Mesenchymal stem cell (in vitro differentiated cells and primary cell): ENCODE measurements at regions not wholly inside any gene's neighbourhood (a gene's known extent, or its start where the extent isn't known, plus 50 kb on each side); places are given as distances from the start of the nearest gene placed in this dataset.

Experiments used
- DNase-seq: peaks from one replicate; pipeline ENCODE4 v3.0.0-alpha.2; 2013
- H2AFZ ChIP-seq: one replicate; pipeline ENCODE4 v1.6.1; 2013; ENCODE audit warnings: low read depth, mild to moderate bottlenecking, control low read depth, inconsistent platforms, low read length, moderate library complexity
- H2AK5ac ChIP-seq: 2 replicates; pipeline ENCODE4 v1.6.1; 2013; ENCODE audit warnings: low read length, moderate library complexity, mild to moderate bottlenecking, inconsistent platforms; ENCODE audit not compliant: severe bottlenecking
- H2BK120ac ChIP-seq: one replicate; pipeline ENCODE4 v1.6.1; 2013; ENCODE audit warnings: low read depth, mild to moderate bottlenecking, inconsistent platforms, low read length, moderate library complexity
- H2BK12ac ChIP-seq, 2 experiments: one replicate each; pipeline ENCODE4 v1.6.1; 2013; ENCODE audit warnings: inconsistent platforms in 2 of 2, low read length in 2 of 2, mild to moderate bottlenecking in 2 of 2, moderate library complexity in 2 of 2, control low read depth in 1 of 2
- H2BK15ac ChIP-seq: one replicate; pipeline ENCODE4 v1.6.1; 2013; ENCODE audit warnings: mild to moderate bottlenecking, low read depth, inconsistent platforms; ENCODE audit not compliant: poor library complexity, severe bottlenecking
- H2BK5ac ChIP-seq: 2 replicates; pipeline ENCODE4 v1.6.1; 2013; ENCODE audit warnings: low read depth, mild to moderate bottlenecking, low read length, control low read depth, inconsistent platforms; ENCODE audit not compliant: poor library complexity, severe bottlenecking
- H3K14ac ChIP-seq, 2 experiments: one replicate each; pipeline ENCODE4 v1.6.1; 2013; ENCODE audit warnings: inconsistent platforms in 2 of 2, low read length in 2 of 2, control low read depth in 1 of 2, mild to moderate bottlenecking in 1 of 2, moderate library complexity in 1 of 2
- H3K18ac ChIP-seq, 2 experiments: one replicate each; pipeline ENCODE4 v1.6.1; 2013; ENCODE audit warnings: inconsistent platforms in 2 of 2, low read length in 2 of 2, control low read depth in 1 of 2, low read depth in 1 of 2, mild to moderate bottlenecking in 1 of 2
- H3K23ac ChIP-seq, 2 experiments: one replicate each; pipeline ENCODE4 v1.6.1; 2013; ENCODE audit warnings: inconsistent platforms in 2 of 2, low read length in 2 of 2, mild to moderate bottlenecking in 2 of 2, moderate library complexity in 2 of 2, control low read depth in 1 of 2
- H3K27ac ChIP-seq: 2 replicates; pipeline ENCODE4 v1.5.1; 2013; ENCODE audit warnings: mild to moderate bottlenecking, moderate library complexity, low read length, control low read depth, inconsistent platforms; ENCODE audit not compliant: poor library complexity, severe bottlenecking
- H3K27me3 ChIP-seq, 2 experiments: 2 replicates each; pipeline versions ENCODE4 v1.6.1 to v1.7.0; 2013; ENCODE audit warnings: low read length in 2 of 2, mild to moderate bottlenecking in 2 of 2, moderate library complexity in 2 of 2, control low read depth in 1 of 2, inconsistent platforms in 1 of 2; ENCODE audit not compliant: control insufficient read depth in 1 of 2, insufficient read depth in 1 of 2
- H3K36me3 ChIP-seq, 2 experiments: 2 replicates each; pipeline versions ENCODE4 v1.6.1 to v1.7.0; 2013; ENCODE audit warnings: low read length in 2 of 2, control low read depth in 1 of 2, inconsistent platforms in 1 of 2, low read depth in 1 of 2, mild to moderate bottlenecking in 1 of 2; ENCODE audit not compliant: insufficient read depth in 2 of 2, control insufficient read depth in 1 of 2
- H3K4ac ChIP-seq, 2 experiments: one replicate each; pipeline ENCODE4 v1.6.1; 2013; ENCODE audit warnings: inconsistent platforms in 2 of 2, low read length in 2 of 2, mild to moderate bottlenecking in 2 of 2, moderate library complexity in 2 of 2, control low read depth in 1 of 2, low read depth in 1 of 2
- H3K4me1 ChIP-seq: 2 replicates; pipeline ENCODE4 v1.6.1; 2013; ENCODE audit warnings: low read depth, low read length, control low read depth; ENCODE audit not compliant: control insufficient read depth, insufficient read depth
- H3K4me2 ChIP-seq: 2 replicates; pipeline ENCODE4 v1.6.1; 2013; ENCODE audit warnings: low read length, mild to moderate bottlenecking, inconsistent platforms; ENCODE audit not compliant: poor library complexity, severe bottlenecking
- H3K4me3 ChIP-seq, 2 experiments: 2 replicates each; pipeline versions ENCODE4 v1.5.1 to v1.7.0; 2013; ENCODE audit warnings: low read length in 2 of 2, mild to moderate bottlenecking in 2 of 2, control low read depth in 1 of 2, low read depth in 1 of 2; ENCODE audit not compliant: insufficient read depth in 1 of 2
- H3K79me1 ChIP-seq: replicated peaks from 2 replicates; pipeline ENCODE4 v1.6.1; 2013; ENCODE audit warnings: mild to moderate bottlenecking, control low read depth, low read length, inconsistent platforms; ENCODE audit not compliant: poor library complexity, severe bottlenecking
- H3K9ac ChIP-seq: 2 replicates; pipeline ENCODE4 v1.7.0; 2013; ENCODE audit warnings: mild to moderate bottlenecking, low read length, moderate library complexity
- H3K9me3 ChIP-seq: 2 replicates; pipeline ENCODE4 v1.7.0; 2013; ENCODE audit warnings: mild to moderate bottlenecking, low read length; ENCODE audit not compliant: control insufficient read depth
- H4K8ac ChIP-seq: one replicate; pipeline ENCODE4 v1.6.1; 2013; ENCODE audit warnings: inconsistent platforms, mild to moderate bottlenecking, low read length, moderate library complexity
- H4K91ac ChIP-seq: one replicate; pipeline ENCODE4 v1.6.1; 2013; ENCODE audit warnings: mild to moderate bottlenecking, low read length, inconsistent platforms
- WGBS: methylation state at CpG from one replicate; pipeline ENCODE4 v1.1.7; 2013; ENCODE audit warnings: mixed read lengths; 5-methylcytosine and 5-hydroxymethylcytosine counted together

GRCh38 chr3:70811880-70812279 is 499.4 kb upstream of the MDFIC2 start:
- peaks cover 8% of the 10 kb centered on the region for H3K9me3 ChIP-seq
- H2BK5ac ChIP-seq = no peak overlapping the region
- H3K4ac ChIP-seq = no peak overlapping the region
- H3K4me2 ChIP-seq = no peak overlapping the region
- H2BK120ac ChIP-seq = no peak overlapping the region
- no peak overlapping the region for H2AK5ac ChIP-seq
- H3K27ac ChIP-seq = no peak overlapping the region
- no peak overlapping the region for H2BK12ac ChIP-seq
- H4K8ac ChIP-seq = no peak overlapping the region
- no peak overlapping the region for H2AFZ ChIP-seq
- H3K4me3 ChIP-seq = no peak overlapping the region
- no peaks in the 10 kb centered on the region for H3K36me3 ChIP-seq
- H3K4me1 ChIP-seq = no peaks in the 10 kb centered on the region
- H3K79me1 ChIP-seq = no peaks in the 10 kb centered on the region
- H3K23ac ChIP-seq = no peak overlapping the region
- no peak overlapping the region for H3K18ac ChIP-seq
- peak overlapping the region; percentile 83 for H3K9ac ChIP-seq
- peak; percentile 92 for DNase-seq
- H3K14ac ChIP-seq = no peak overlapping the region
- no peak overlapping the region for H2BK15ac ChIP-seq
- H3K27me3 ChIP-seq = no peaks in the 10 kb centered on the region
- no peak overlapping the region for H4K91ac ChIP-seq
- WGBS = 76% methylated on average over 1 of the region's 2 CpGs

DNA sequence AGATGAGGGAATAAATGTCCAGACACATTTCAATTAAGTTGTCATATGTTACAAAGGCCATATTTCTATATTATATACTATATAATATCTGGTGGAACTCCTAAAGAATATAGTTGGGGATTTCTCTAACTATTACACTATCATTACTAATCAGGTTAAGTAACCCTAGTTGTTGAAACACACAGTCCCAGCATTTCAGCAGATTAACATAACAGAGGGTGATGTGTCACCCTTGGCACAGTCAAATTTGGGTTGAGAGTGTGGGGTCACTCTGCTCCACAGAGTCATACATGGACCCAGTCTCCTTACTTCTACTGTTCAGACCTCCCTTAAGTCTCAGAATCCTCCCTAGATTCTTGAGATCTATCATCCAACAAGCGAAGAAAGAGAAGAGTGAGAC is 496.4 kb upstream of the MDFIC2 start:
- H3K14ac ChIP-seq = no peak overlapping the region
- H2BK15ac ChIP-seq = no peak overlapping the region
- H3K36me3 ChIP-seq = no peaks in the 10 kb centered on the region
- H3K18ac ChIP-seq = no peak overlapping the region
- WGBS = no CpG with 5 or more reads among the region's 1 CpG
- H3K23ac ChIP-seq = no peak overlapping the region
- H3K27ac ChIP-seq = no peak overlapping the region
- no peaks in the 10 kb centered on the region for H3K27me3 ChIP-seq
- DNase-seq = no peak
- no peak overlapping the region for H4K8ac ChIP-seq
- no peak overlapping the region for H3K4ac ChIP-seq
- no peak overlapping the region for H2BK5ac ChIP-seq
- no peaks in the 10 kb centered on the region for H3K4me1 ChIP-seq
- no peak overlapping the region for H3K4me3 ChIP-seq
- H2BK120ac ChIP-seq = no peak overlapping the region
- no peak overlapping the region for H2AFZ ChIP-seq
- H3K79me1 ChIP-seq = no peaks in the 10 kb centered on the region
- H2AK5ac ChIP-seq = no peak overlapping the region
- H3K9ac ChIP-seq = no peak overlapping the region
- H2BK12ac ChIP-seq = no peak overlapping the region
- H4K91ac ChIP-seq = no peak overlapping the region
- no peaks in the 10 kb centered on the region for H3K9me3 ChIP-seq
- no peak overlapping the region for H3K4me2 ChIP-seq

DNA sequence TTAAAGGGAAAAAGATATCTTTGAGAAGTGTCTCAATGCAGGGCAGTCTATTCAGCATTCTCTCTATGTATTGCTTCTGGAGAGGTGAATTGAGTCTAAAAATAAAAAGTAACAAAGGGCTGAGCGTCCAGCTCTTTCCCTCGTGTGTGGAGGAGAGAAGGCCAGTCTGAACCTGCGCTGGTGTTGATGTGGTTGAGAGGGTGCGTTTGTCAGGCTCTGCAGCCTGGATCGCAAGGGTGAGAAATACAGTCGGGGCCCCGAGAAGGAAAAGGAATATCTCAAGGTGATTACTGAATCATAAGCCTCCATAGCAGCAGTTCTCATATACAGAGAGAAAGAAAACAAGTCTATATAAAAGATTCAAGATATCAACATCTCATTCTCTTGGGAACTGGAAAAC is 494.1 kb upstream of the MDFIC2 start:
- Histone ChIP-seq H2BK12ac (no peak overlapping the region), H3K9ac (no peak overlapping the region), H3K4me2 (no peak overlapping the region), H4K91ac (no peak overlapping the region), H3K36me3 (no peaks in the 10 kb centered on the region), H2BK120ac (no peak overlapping the region), H3K18ac (no peak overlapping the region), H3K4me3 (no peak overlapping the region), H3K14ac (no peak overlapping the region), H3K4ac (no peak overlapping the region), H3K27ac (no peak overlapping the region), H3K4me1 (no peaks in the 10 kb centered on the region), H3K23ac (no peak overlapping the region), H2AK5ac (no peak overlapping the region), H2AFZ (no peak overlapping the region), H3K79me1 (no peaks in the 10 kb centered on the region), H3K9me3 (no peaks in the 10 kb centered on the region), H2BK5ac (no peak overlapping the region), H2BK15ac (no peak overlapping the region), H3K27me3 (no peaks in the 10 kb centered on the region), H4K8ac (no peak overlapping the region)
- no peak for DNase-seq
- WGBS = 84% methylated on average over 4 of the region's 7 CpGs

DNA sequence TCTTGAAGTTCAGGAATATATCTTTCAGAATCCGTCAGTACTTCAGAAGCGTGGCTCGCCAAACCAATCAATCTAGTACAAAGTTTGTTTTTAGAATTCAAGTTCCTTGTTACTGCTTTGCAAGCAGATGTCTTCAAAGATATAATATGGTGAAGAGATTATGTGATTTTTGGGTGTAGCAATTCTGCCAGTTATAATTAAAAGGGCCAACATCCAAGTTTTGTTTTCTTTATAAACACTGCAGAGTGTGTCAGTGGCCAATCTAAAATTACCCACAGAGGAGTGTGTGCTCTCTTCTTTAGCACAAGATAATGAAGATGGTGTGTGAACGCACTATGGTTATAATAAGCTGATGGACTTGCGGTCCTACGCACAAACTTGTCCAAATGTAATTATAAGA is 493.6 kb upstream of the MDFIC2 start:
- H3K27me3 ChIP-seq = no peaks in the 10 kb centered on the region
- no peak overlapping the region for H3K27ac ChIP-seq
- H3K18ac ChIP-seq = no peak overlapping the region
- H3K4ac ChIP-seq = no peak overlapping the region
- H2BK120ac ChIP-seq = no peak overlapping the region
- H3K4me2 ChIP-seq = no peak overlapping the region
- no peak overlapping the region for H4K91ac ChIP-seq
- no peak for DNase-seq
- no peak overlapping the region for H2BK15ac ChIP-seq
- no peak overlapping the region for H2AFZ ChIP-seq
- H3K36me3 ChIP-seq = no peaks in the 10 kb centered on the region
- no peaks in the 10 kb centered on the region for H3K4me1 ChIP-seq
- no peak overlapping the region for H4K8ac ChIP-seq
- no peaks in the 10 kb centered on the region for H3K9me3 ChIP-seq
- WGBS = 98% methylated on average over 4 of the region's 6 CpGs
- no peak overlapping the region for H2BK5ac ChIP-seq
- H3K14ac ChIP-seq = no peak overlapping the region
- H2BK12ac ChIP-seq = no peak overlapping the region
- no peak overlapping the region for H2AK5ac ChIP-seq
- H3K23ac ChIP-seq = no peak overlapping the region
- H3K4me3 ChIP-seq = peak overlapping the region in 1 of 2 experiments; percentile 73
- no peaks in the 10 kb centered on the region for H3K79me1 ChIP-seq
- peak overlapping the region; percentile 90 for H3K9ac ChIP-seq
